DOHH2 (cell line): ENCODE measurements at regions not wholly inside any gene's neighbourhood (a gene's known extent, or its start where the extent isn't known, plus 50 kb on each side); places are given as distances from the start of the nearest gene placed in this dataset.

Source experiments
- H3F3A ChIP-seq: fragments of 200-600 bp; sonication (generic), shearing (Covaris generic); 2 replicates; pipeline ENCODE4 v1.6.0; 2016; ENCODE audit warnings: antibody characterized with exemption, mild to moderate bottlenecking; ENCODE audit not compliant: control insufficient read depth, insufficient read depth
- H3K27ac ChIP-seq: fragments of 200-600 bp; sonication (generic); 2 replicates; pipeline ENCODE4 v1.5.1; 2014; ENCODE audit warnings: low read depth, mild to moderate bottlenecking, low read length, moderate library complexity
- H3K27me3 ChIP-seq: fragments of 200-600 bp; sonication (generic); 2 replicates; pipeline ENCODE4 v1.6.1; 2014; ENCODE audit warnings: mild to moderate bottlenecking, low read length, mixed read lengths; ENCODE audit not compliant: control insufficient read depth
- H3K36me3 ChIP-seq: fragments of 200-600 bp; sonication (generic); 2 replicates; pipeline ENCODE4 v1.6.1; 2014; ENCODE audit warnings: mild to moderate bottlenecking, low read length, moderate library complexity, mixed read lengths; ENCODE audit not compliant: control insufficient read depth
- H3K4me1 ChIP-seq: fragments of 200-600 bp; sonication (generic); 2 replicates; pipeline ENCODE4 v1.6.1; 2014; ENCODE audit warnings: mild to moderate bottlenecking, low read length, mixed read lengths; ENCODE audit not compliant: control insufficient read depth
- H3K4me2 ChIP-seq: fragments of 200-600 bp; sonication (generic); 2 replicates; pipeline ENCODE4 v1.6.0; 2014; ENCODE audit warnings: mild to moderate bottlenecking, low read length, moderate library complexity
- H3K4me3 ChIP-seq: fragments of 200-600 bp; sonication (generic); 2 replicates; pipeline ENCODE4 v1.5.1; 2014; ENCODE audit warnings: mild to moderate bottlenecking, low read length, mixed read lengths
- H3K79me2 ChIP-seq: fragments of 200-600 bp; sonication (generic); 2 replicates; pipeline ENCODE4 v1.6.1; 2014; ENCODE audit warnings: mild to moderate bottlenecking, low read length, mixed read lengths; ENCODE audit not compliant: control insufficient read depth
- H3K9me2 ChIP-seq: fragments of 200-600 bp; sonication (generic); replicated peaks from 2 replicates; pipeline ENCODE4 v1.6.1; 2014; ENCODE audit warnings: mild to moderate bottlenecking, low read length, mixed read lengths; ENCODE audit not compliant: control insufficient read depth
- H3K9me3 ChIP-seq: fragments of 200-600 bp; sonication (generic); 2 replicates; pipeline ENCODE4 v1.6.1; 2014; ENCODE audit warnings: antibody characterized with exemption, low read length, mixed read lengths; ENCODE audit not compliant: control insufficient read depth, insufficient read depth
- H4K20me1 ChIP-seq: fragments of 200-600 bp; sonication (generic); 2 replicates; pipeline ENCODE4 v1.6.0; 2014; ENCODE audit warnings: low read depth, mild to moderate bottlenecking, antibody characterized with exemption, low read length, moderate library complexity; ENCODE audit not compliant: control insufficient read depth, insufficient read depth
- EZH2phosphoT487 ChIP-seq: fragments of 200-600 bp; sonication (generic); IDR thresholded peaks from 2 replicates; pipeline ENCODE4 v1.6.1; 2017; ENCODE audit warnings: borderline replicate concordance, mild to moderate bottlenecking, antibody characterized with exemption, low read length, moderate library complexity, mixed read lengths
- TF ChIP-seq, protein P1 (sequence below): fragments of 200-600 bp; sonication (generic); IDR thresholded peaks from one replicate; pipeline ENCODE4 v1.5.1; 2014; ENCODE audit warnings: antibody characterized with exemption, mild to moderate bottlenecking, low read depth, low read length; ENCODE audit not compliant: poor library complexity, severe bottlenecking

GRCh38 chr5:82834151-82834550 is 243.0 kb downstream of the TMEM167A start:
- Histone ChIP-seq H3K4me2 (no peak overlapping the region), H3K9me2 (no peaks in the 10 kb centered on the region), H3K9me3 (0 out of 2 replicates have a peak, but pooled peaks cover 3% of the 10 kb centered on the region), H3K4me1 (no peaks in the 10 kb centered on the region), H3K27me3 (no peaks in the 10 kb centered on the region), H3K4me3 (no peak overlapping the region), H3K79me2 (no peaks in the 10 kb centered on the region), H3F3A (no peaks in the 10 kb centered on the region), H4K20me1 (no peaks in the 10 kb centered on the region), H3K36me3 (no peaks in the 10 kb centered on the region), H3K27ac (no peak overlapping the region)
- no peak for TF ChIP-seq EZH2phosphoT487
- TF ChIP-seq, protein P1, sequence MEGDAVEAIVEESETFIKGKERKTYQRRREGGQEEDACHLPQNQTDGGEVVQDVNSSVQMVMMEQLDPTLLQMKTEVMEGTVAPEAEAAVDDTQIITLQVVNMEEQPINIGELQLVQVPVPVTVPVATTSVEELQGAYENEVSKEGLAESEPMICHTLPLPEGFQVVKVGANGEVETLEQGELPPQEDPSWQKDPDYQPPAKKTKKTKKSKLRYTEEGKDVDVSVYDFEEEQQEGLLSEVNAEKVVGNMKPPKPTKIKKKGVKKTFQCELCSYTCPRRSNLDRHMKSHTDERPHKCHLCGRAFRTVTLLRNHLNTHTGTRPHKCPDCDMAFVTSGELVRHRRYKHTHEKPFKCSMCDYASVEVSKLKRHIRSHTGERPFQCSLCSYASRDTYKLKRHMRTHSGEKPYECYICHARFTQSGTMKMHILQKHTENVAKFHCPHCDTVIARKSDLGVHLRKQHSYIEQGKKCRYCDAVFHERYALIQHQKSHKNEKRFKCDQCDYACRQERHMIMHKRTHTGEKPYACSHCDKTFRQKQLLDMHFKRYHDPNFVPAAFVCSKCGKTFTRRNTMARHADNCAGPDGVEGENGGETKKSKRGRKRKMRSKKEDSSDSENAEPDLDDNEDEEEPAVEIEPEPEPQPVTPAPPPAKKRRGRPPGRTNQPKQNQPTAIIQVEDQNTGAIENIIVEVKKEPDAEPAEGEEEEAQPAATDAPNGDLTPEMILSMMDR, result no peak

- no peaks in the 10 kb centered on the region for H3K9me2 ChIP-seq
- TF ChIP-seq, protein P1, result no peak
- no peak for TF ChIP-seq EZH2phosphoT487
- H3K9me3 ChIP-seq, result 0 out of 2 replicates have a peak, but pooled peaks cover 3% of the 10 kb centered on the region
- H3F3A ChIP-seq, result no peaks in the 10 kb centered on the region
- no peaks in the 10 kb centered on the region for H3K27me3 ChIP-seq
- no peaks in the 10 kb centered on the region for H4K20me1 ChIP-seq
- no peak overlapping the region for H3K4me2 ChIP-seq
- no peaks in the 10 kb centered on the region for H3K36me3 ChIP-seq
- no peaks in the 10 kb centered on the region for H3K4me1 ChIP-seq
- no peak overlapping the region for H3K4me3 ChIP-seq
- H3K27ac ChIP-seq, result no peak overlapping the region
- H3K79me2 ChIP-seq, result no peaks in the 10 kb centered on the region
These were observed 243.9 kb downstream of the TMEM167A start for GRCh38 chr5:82833277-82833676.

GRCh38 chr5:82832445-82832844 is 244.7 kb downstream of the TMEM167A start:
- Histone ChIP-seq H3K36me3 (no peaks in the 10 kb centered on the region), H3K4me3 (no peak overlapping the region), H3K9me3 (0 out of 2 replicates have a peak, but pooled peaks cover 3% of the 10 kb centered on the region), H3K9me2 (no peaks in the 10 kb centered on the region), H4K20me1 (no peaks in the 10 kb centered on the region), H3K4me2 (no peak overlapping the region), H3K27ac (no peak overlapping the region), H3K79me2 (no peaks in the 10 kb centered on the region), H3K4me1 (no peaks in the 10 kb centered on the region), H3K27me3 (no peaks in the 10 kb centered on the region), H3F3A (no peaks in the 10 kb centered on the region)
- TF ChIP-seq, protein P1, result no peak
- no peak for TF ChIP-seq EZH2phosphoT487

DNA sequence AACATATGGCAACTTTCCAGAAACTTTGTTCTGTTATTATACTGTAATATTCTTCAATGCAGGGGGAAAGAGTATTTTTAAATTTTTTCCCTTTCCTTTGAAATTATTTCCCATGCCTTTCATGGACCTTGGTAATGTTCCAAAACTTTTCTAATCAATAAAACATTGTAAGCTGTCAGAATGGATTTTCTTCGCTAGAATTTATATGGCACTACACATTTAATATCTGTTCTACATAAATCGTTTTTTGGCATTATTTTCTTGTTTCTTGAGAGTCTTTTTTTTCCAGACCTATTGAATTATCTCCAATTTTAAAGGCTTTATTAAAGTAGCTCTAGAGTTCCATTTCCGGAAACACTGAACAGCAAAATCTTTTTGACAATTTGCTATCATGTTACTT is 249.0 kb downstream of the TMEM167A start:
- Histone ChIP-seq H3K9me2 (no peaks in the 10 kb centered on the region), H3K27me3 (no peaks in the 10 kb centered on the region), H3K36me3 (no peaks in the 10 kb centered on the region), H4K20me1 (no peaks in the 10 kb centered on the region), H3K9me3 (no peaks in the 10 kb centered on the region), H3F3A (no peaks in the 10 kb centered on the region), H3K4me3 (no peak overlapping the region), H3K27ac (no peak overlapping the region), H3K4me2 (no peak overlapping the region), H3K79me2 (no peaks in the 10 kb centered on the region), H3K4me1 (no peaks in the 10 kb centered on the region)
- TF ChIP-seq, protein P1, result no peak
- TF ChIP-seq EZH2phosphoT487, result no peak
